HG03354 (cell line): ENCODE measurements at regions not wholly inside any gene's neighbourhood (a gene's known extent, or its start where the extent isn't known, plus 50 kb on each side); places are given as distances from the start of the nearest gene placed in this dataset.

ENCODE experiments used
- ATAC-seq: cut with Tn5 transposase; IDR thresholded peaks from one replicate; pipeline ENCODE4 v1.9.1; 2021; ENCODE audit warnings: mild to moderate bottlenecking; ENCODE audit not compliant: unreplicated experiment, poor library complexity, severe bottlenecking

GRCh38 chr14:44040561-44040960 is 466.5 kb downstream of the FSCB start:
- ATAC-seq = no peak

- ATAC-seq = no peak
Measured at GRCh38 chr14:44036248-44036647, 470.8 kb downstream of the FSCB start.

GRCh38 chr14:44035707-44036106 is 471.4 kb downstream of the FSCB start:
- no peak for ATAC-seq

GRCh38 chr14:44030831-44031383 is 476.2 kb downstream of the FSCB start:
- ATAC-seq = no peak

GRCh38 chr14:44029933-44030332 is 477.1 kb downstream of the FSCB start:
- no peak for ATAC-seq

- ATAC-seq = no peak
Measured at GRCh38 chr14:44027397-44027796, 479.7 kb downstream of the FSCB start.

GRCh38 chr14:44010595-44010994 is 496.5 kb downstream of the FSCB start:
- ATAC-seq = no peak

GRCh38 chr14:44010071-44010470 is 497.0 kb downstream of the FSCB start:
- ATAC-seq = no peak

- ATAC-seq = no peak
Measured at GRCh38 chr14:44009642-44010041, 497.4 kb downstream of the FSCB start.

GRCh38 chr14:43988989-43989388 is 518.1 kb downstream of the FSCB start:
- ATAC-seq = no peak

GRCh38 chr14:43983721-43984120 is 523.4 kb downstream of the FSCB start:
- ATAC-seq = no peak

- no peak for ATAC-seq
Measured at GRCh38 chr14:43981135-43981768, 525.8 kb downstream of the FSCB start.

- ATAC-seq = no peak
Measured at GRCh38 chr14:43956741-43957140, 550.3 kb downstream of the FSCB start.

- ATAC-seq = no peak
Measured at GRCh38 chr14:43949400-43949799, 557.7 kb downstream of the FSCB start.

GRCh38 chr14:43939836-43940235 is 567.2 kb downstream of the FSCB start:
- ATAC-seq = no peak

GRCh38 chr14:43938588-43939281 is 568.3 kb downstream of the FSCB start:
- no peak for ATAC-seq

GRCh38 chr14:43937001-43937400 is 570.1 kb downstream of the FSCB start:
- ATAC-seq = no peak

GRCh38 chr14:43934102-43934501 is 573.0 kb downstream of the FSCB start:
- no peak for ATAC-seq

- ATAC-seq = no peak
Measured at GRCh38 chr14:43914041-43914693, 592.9 kb downstream of the FSCB start.

- no peak for ATAC-seq
Measured at GRCh38 chr14:43903209-43903608, 603.9 kb downstream of the FSCB start.
